ENCODE measurements at regions not wholly inside any gene's neighbourhood (a gene's known extent, or its start where the extent isn't known, plus 50 kb on each side); places are given as distances from the start of the nearest gene placed in this dataset.
"Not testable (repeated sequence)": the region's sequence is repeated elsewhere in the genome, so short reads cannot be mapped to it uniquely, and the experiment has no call there.

DNA sequence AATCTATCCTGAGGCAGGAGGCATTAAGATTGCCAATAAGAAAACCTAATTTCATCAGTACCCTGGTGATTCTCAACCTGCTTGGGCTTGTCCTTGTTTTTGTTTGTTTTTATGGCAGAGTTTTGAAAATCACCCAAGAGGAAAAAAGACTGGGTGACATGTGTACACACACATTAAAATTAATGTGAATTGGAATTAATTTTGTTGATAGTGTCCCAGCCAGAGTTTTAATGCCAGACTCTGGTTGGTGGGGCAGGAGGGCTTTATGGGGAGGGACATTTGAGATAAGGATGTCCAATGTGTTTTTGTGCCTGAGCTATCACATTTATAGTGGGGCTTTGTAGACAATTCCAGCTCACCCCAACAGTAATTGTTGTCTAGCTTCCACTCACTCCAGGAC is 184.6 kb downstream of the ID4 start:
- Histone ChIP-seq H3K36me3 (ENCODE audit: insufficient read depth, low read length) (no peaks in the 10 kb centered on the region), H3K4me1 (ENCODE audit: insufficient read depth, low read length, severe bottlenecking) (no peaks in the 10 kb centered on the region), H3K9me2 (ENCODE audit: low read depth, low read length) (no peaks in the 10 kb centered on the region), H4K20me1 (ENCODE audit: insufficient read depth, low read length) (no peaks in the 10 kb centered on the region), H3K9ac (ENCODE audit: low read length) (no peak overlapping the region), H3K4me3 (ENCODE audit: low read depth, low read length, poor library complexity, severe bottlenecking) (no peak overlapping the region), H3K27me3 (ENCODE audit: insufficient read depth, low read length) (no peaks in the 10 kb centered on the region), H3K79me2 (ENCODE audit: insufficient read depth, low read length) (no peaks in the 10 kb centered on the region), H3F3A (ENCODE audit: insufficient read depth, low read length) (no peaks in the 10 kb centered on the region), H3K4me2 (ENCODE audit: low read length) (no peak overlapping the region), H3K27ac (ENCODE audit: low read depth, low read length, poor library complexity, severe bottlenecking) (no peak overlapping the region), H2AFZ (ENCODE audit: low read length) (no peak overlapping the region), H3K9me3 (ENCODE audit: low read length) (no peaks in the 10 kb centered on the region)
- TF ChIP-seq, protein P1, sequence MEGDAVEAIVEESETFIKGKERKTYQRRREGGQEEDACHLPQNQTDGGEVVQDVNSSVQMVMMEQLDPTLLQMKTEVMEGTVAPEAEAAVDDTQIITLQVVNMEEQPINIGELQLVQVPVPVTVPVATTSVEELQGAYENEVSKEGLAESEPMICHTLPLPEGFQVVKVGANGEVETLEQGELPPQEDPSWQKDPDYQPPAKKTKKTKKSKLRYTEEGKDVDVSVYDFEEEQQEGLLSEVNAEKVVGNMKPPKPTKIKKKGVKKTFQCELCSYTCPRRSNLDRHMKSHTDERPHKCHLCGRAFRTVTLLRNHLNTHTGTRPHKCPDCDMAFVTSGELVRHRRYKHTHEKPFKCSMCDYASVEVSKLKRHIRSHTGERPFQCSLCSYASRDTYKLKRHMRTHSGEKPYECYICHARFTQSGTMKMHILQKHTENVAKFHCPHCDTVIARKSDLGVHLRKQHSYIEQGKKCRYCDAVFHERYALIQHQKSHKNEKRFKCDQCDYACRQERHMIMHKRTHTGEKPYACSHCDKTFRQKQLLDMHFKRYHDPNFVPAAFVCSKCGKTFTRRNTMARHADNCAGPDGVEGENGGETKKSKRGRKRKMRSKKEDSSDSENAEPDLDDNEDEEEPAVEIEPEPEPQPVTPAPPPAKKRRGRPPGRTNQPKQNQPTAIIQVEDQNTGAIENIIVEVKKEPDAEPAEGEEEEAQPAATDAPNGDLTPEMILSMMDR (IDR thresholded peaks at IDR 0.05; ENCODE audit: low read length), result no peak
- TF ChIP-seq EZH2 (IDR thresholded peaks at IDR 0.05; ENCODE audit: borderline replicate concordance, low read length), result no peak

GRCh38 chr6:20023549-20024315 is 186.6 kb downstream of the ID4 start:
- not testable (repeated sequence) for H3K4me2 ChIP-seq (ENCODE audit: low read length); H3F3A ChIP-seq (ENCODE audit: insufficient read depth, low read length); H3K4me1 ChIP-seq (ENCODE audit: insufficient read depth, low read length, severe bottlenecking); H4K20me1 ChIP-seq (ENCODE audit: insufficient read depth, low read length); H3K27me3 ChIP-seq (ENCODE audit: insufficient read depth, low read length); H3K79me2 ChIP-seq (ENCODE audit: insufficient read depth, low read length); H3K27ac ChIP-seq (ENCODE audit: low read depth, low read length, poor library complexity, severe bottlenecking); H3K36me3 ChIP-seq (ENCODE audit: insufficient read depth, low read length); H3K9me3 ChIP-seq (ENCODE audit: low read length); H3K9me2 ChIP-seq (ENCODE audit: low read depth, low read length); H3K9ac ChIP-seq (ENCODE audit: low read length); H2AFZ ChIP-seq (ENCODE audit: low read length); H3K4me3 ChIP-seq (ENCODE audit: low read depth, low read length, poor library complexity, severe bottlenecking)

DNA sequence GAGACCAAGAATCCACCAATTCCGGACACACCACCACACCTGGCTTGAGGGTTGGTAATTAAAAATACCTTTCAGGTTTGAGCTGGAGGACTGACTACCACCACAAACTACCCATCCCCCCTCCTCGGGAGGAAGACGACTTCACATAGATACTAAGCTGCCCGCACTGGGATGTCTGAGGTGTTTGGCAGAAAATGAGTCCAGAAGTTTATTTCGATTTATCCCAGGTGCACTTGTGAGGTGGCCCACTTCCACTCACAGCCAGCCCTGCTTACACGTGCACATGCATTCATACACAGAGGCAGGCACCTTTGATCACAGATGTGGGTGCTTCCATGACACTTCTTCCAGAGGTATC is 187.1 kb downstream of the ID4 start:
- Histone ChIP-seq H3K9me3 (ENCODE audit: low read length) (no peaks in the 10 kb centered on the region), H3K79me2 (ENCODE audit: insufficient read depth, low read length) (no peaks in the 10 kb centered on the region), H2AFZ (ENCODE audit: low read length) (no peak overlapping the region), H3K9ac (ENCODE audit: low read length) (no peak overlapping the region), H3K4me3 (ENCODE audit: low read depth, low read length, poor library complexity, severe bottlenecking) (no peak overlapping the region), H3K27ac (ENCODE audit: low read depth, low read length, poor library complexity, severe bottlenecking) (no peak overlapping the region), H3K4me1 (ENCODE audit: insufficient read depth, low read length, severe bottlenecking) (no peaks in the 10 kb centered on the region), H3K9me2 (ENCODE audit: low read depth, low read length) (no peaks in the 10 kb centered on the region), H3K36me3 (ENCODE audit: insufficient read depth, low read length) (no peaks in the 10 kb centered on the region), H4K20me1 (ENCODE audit: insufficient read depth, low read length) (no peaks in the 10 kb centered on the region), H3F3A (ENCODE audit: insufficient read depth, low read length) (no peaks in the 10 kb centered on the region), H3K27me3 (ENCODE audit: insufficient read depth, low read length) (no peaks in the 10 kb centered on the region), H3K4me2 (ENCODE audit: low read length) (no peak overlapping the region)
- no peak for TF ChIP-seq EZH2 (IDR thresholded peaks at IDR 0.05; ENCODE audit: borderline replicate concordance, low read length)
- TF ChIP-seq, protein P1 (IDR thresholded peaks at IDR 0.05; ENCODE audit: low read length), result no peak

DNA sequence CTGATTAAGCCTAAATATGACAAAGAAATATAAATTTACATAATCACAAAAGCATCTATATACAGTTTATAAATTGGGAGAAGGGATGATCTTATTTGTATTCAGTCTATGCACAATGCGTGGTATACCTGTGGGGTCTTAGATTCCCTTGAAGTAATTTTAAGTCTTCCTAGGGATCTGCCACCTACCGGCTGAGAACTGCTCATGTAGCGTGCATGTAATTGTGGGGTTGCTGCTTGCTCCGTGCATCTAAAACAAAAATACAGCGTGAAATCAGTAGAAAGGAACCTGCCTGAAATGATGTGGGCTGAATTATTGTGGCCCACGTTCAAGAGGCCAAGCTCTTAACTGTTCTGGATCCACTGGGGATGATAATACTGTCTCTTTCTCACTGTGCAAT is 187.3 kb downstream of the MBOAT1 start:
- no peak overlapping the region for H3K9ac ChIP-seq (ENCODE audit: low read length)
- no peaks in the 10 kb centered on the region for H3K79me2 ChIP-seq (ENCODE audit: insufficient read depth, low read length)
- no peak for TF ChIP-seq EZH2 (IDR thresholded peaks at IDR 0.05; ENCODE audit: borderline replicate concordance, low read length)
- TF ChIP-seq, protein P1 (IDR thresholded peaks at IDR 0.05; ENCODE audit: low read length), result no peak
- H3K4me1 ChIP-seq (ENCODE audit: insufficient read depth, low read length, severe bottlenecking), result no peaks in the 10 kb centered on the region
- no peaks in the 10 kb centered on the region for H4K20me1 ChIP-seq (ENCODE audit: insufficient read depth, low read length)
- H3F3A ChIP-seq (ENCODE audit: insufficient read depth, low read length), result no peaks in the 10 kb centered on the region
- H3K4me2 ChIP-seq (ENCODE audit: low read length), result no peak overlapping the region
- no peaks in the 10 kb centered on the region for H3K9me2 ChIP-seq (ENCODE audit: low read depth, low read length)
- no peak overlapping the region for H3K4me3 ChIP-seq (ENCODE audit: low read depth, low read length, poor library complexity, severe bottlenecking)
- H3K9me3 ChIP-seq (ENCODE audit: low read length), result no peaks in the 10 kb centered on the region
- no peak overlapping the region for H2AFZ ChIP-seq (ENCODE audit: low read length)
- H3K36me3 ChIP-seq (ENCODE audit: insufficient read depth, low read length), result no peaks in the 10 kb centered on the region
- H3K27me3 ChIP-seq (ENCODE audit: insufficient read depth, low read length), result no peaks in the 10 kb centered on the region
- no peak overlapping the region for H3K27ac ChIP-seq (ENCODE audit: low read depth, low read length, poor library complexity, severe bottlenecking)

All from OCI-LY1 (cell line).